ENCODE measurements at regions not wholly inside any gene's neighbourhood (a gene's known extent, or its start where the extent isn't known, plus 50 kb on each side); places are given as distances from the start of the nearest gene placed in this dataset.

GRCh38 chr1:213374369-213374768, 323.3 kb downstream of the RPS6KC1 start:
- H3K27ac ChIP-seq, result no peak overlapping the region
- H3K9me3 ChIP-seq, result no peaks in the 10 kb centered on the region
- H3K27me3 ChIP-seq (replicated peaks; ENCODE audit: insufficient read depth), result no peaks in the 10 kb centered on the region
- no peaks in the 10 kb centered on the region for H3K4me1 ChIP-seq (ENCODE audit: control insufficient read depth in 1 of 2, low read depth in 2 of 2)
- no peaks in the 10 kb centered on the region for H3K36me3 ChIP-seq
- DNase-seq (ENCODE audit: low spot score) (no peak), ATAC-seq (ENCODE audit: insufficient number of reproducible peaks, low FRiP score, low read depth) (peak; percentile 49)
- peak; percentile 83 for TF ChIP-seq CTCF (IDR thresholded peaks at IDR 0.05)
- H3K4me3 ChIP-seq, result no peak overlapping the region

GRCh38 chr1:213375002-213375401, 324.0 kb downstream of the RPS6KC1 start:
- TF ChIP-seq CTCF (IDR thresholded peaks at IDR 0.05), result no peak
- no peaks in the 10 kb centered on the region for H3K9me3 ChIP-seq
- H3K27me3 ChIP-seq (replicated peaks; ENCODE audit: insufficient read depth), result no peaks in the 10 kb centered on the region
- no peak overlapping the region for H3K4me3 ChIP-seq
- no peaks in the 10 kb centered on the region for H3K36me3 ChIP-seq
- DNase-seq (ENCODE audit: low spot score) (no peak), ATAC-seq (ENCODE audit: insufficient number of reproducible peaks, low FRiP score, low read depth) (no peak)
- H3K27ac ChIP-seq, result no peak overlapping the region
- H3K4me1 ChIP-seq (ENCODE audit: control insufficient read depth in 1 of 2, low read depth in 2 of 2), result no peaks in the 10 kb centered on the region

- Histone ChIP-seq H3K9me3 (no peaks in the 10 kb centered on the region), H3K4me3 (no peak overlapping the region), H3K27me3 (replicated peaks; ENCODE audit: insufficient read depth) (no peaks in the 10 kb centered on the region), H3K36me3 (no peaks in the 10 kb centered on the region), H3K4me1 (ENCODE audit: control insufficient read depth in 1 of 2, low read depth in 2 of 2) (peaks cover 0 to 5% of the 10 kb centered on the region in 2 donors), H3K27ac (no peak overlapping the region)
- TF ChIP-seq CTCF (IDR thresholded peaks at IDR 0.05), result no peak
- ATAC-seq (ENCODE audit: insufficient number of reproducible peaks, low FRiP score, low read depth), result no peak
- DNase-seq (ENCODE audit: low spot score), result no peak
Observed at GRCh38 chr1:213376862-213377372, 325.9 kb downstream of the RPS6KC1 start.

GRCh38 chr1:213380865-213381264, 329.8 kb downstream of the RPS6KC1 start:
- no peak for ATAC-seq (ENCODE audit: insufficient number of reproducible peaks, low FRiP score, low read depth)
- no peaks in the 10 kb centered on the region for H3K36me3 ChIP-seq
- H3K9me3 ChIP-seq, result no peaks in the 10 kb centered on the region
- H3K4me1 ChIP-seq (ENCODE audit: control insufficient read depth in 1 of 2, low read depth in 2 of 2), result peaks cover 0 to 12% of the 10 kb centered on the region in 2 donors
- no peak overlapping the region for H3K27ac ChIP-seq
- H3K4me3 ChIP-seq, result no peak overlapping the region
- no peaks in the 10 kb centered on the region for H3K27me3 ChIP-seq (replicated peaks; ENCODE audit: insufficient read depth)
- TF ChIP-seq CTCF (IDR thresholded peaks at IDR 0.05), result no peak
- no peak for DNase-seq (ENCODE audit: low spot score)

- ATAC-seq (ENCODE audit: insufficient number of reproducible peaks, low FRiP score, low read depth) (no peak), DNase-seq (ENCODE audit: low spot score) (no peak)
- no peak for TF ChIP-seq CTCF (IDR thresholded peaks at IDR 0.05)
- peaks cover 0 to 12% of the 10 kb centered on the region in 2 donors for H3K4me1 ChIP-seq (ENCODE audit: control insufficient read depth in 1 of 2, low read depth in 2 of 2)
- no peak overlapping the region for H3K4me3 ChIP-seq
- H3K27me3 ChIP-seq (replicated peaks; ENCODE audit: insufficient read depth), result no peaks in the 10 kb centered on the region
- no peaks in the 10 kb centered on the region for H3K36me3 ChIP-seq
- H3K9me3 ChIP-seq, result no peaks in the 10 kb centered on the region
- no peak overlapping the region for H3K27ac ChIP-seq
Observed at GRCh38 chr1:213381572-213382084, 330.6 kb downstream of the RPS6KC1 start.

Data from thoracic aorta (tissue), 2 donors.